Caco-2 (cell line): ENCODE measurements at regions not wholly inside any gene's neighbourhood (a gene's known extent, or its start where the extent isn't known, plus 50 kb on each side); places are given as distances from the start of the nearest gene placed in this dataset.

ENCODE experiments used
- BruUV-seq: library from RNA; stranded (reverse); fragments of 400-500 nt; replicated peaks from 2 replicates; lab custom pipeline; 2021; lab: Mats Ljungman, UMichigan
- CTCF ChIA-PET: fragments of 300-600 bp; sonication (Branson Sonifier 250); formaldehyde crosslinking; loops from one replicate; lab custom pipeline; 2022; ENCODE audit warnings: antibody characterized with exemption; lab: Charles Lee
- POLR2A ChIA-PET: fragments of 300-600 bp; sonication (Branson Sonifier 250); formaldehyde crosslinking; loops from one replicate; lab custom pipeline; 2022; ENCODE audit warnings: antibody characterized with exemption; lab: Charles Lee
- DNase-seq, 2 experiments: peaks; one replicate each; pipeline versions ENCODE4 v3.0.0 to v3.0.0-alpha.2; 2020 to 2022
- H3K27me3 ChIP-seq: replicated peaks from 2 replicates; pipeline ENCODE4 v1.6.0; 2011; ENCODE audit warnings: low read length; ENCODE audit not compliant: control insufficient read depth, insufficient read depth
- H3K36me3 ChIP-seq: 2 replicates; pipeline ENCODE4 v1.5.1; 2011; ENCODE audit warnings: low read length; ENCODE audit not compliant: control insufficient read depth, insufficient read depth
- H3K4me1 ChIP-seq: fragments of 250-450 bp; sonication (Bioruptor Pico); 2 replicates; pipeline ENCODE4 v1.5.1; 2020; ENCODE audit warnings: mild to moderate bottlenecking
- H3K4me3 ChIP-seq: 2 replicates; pipeline ENCODE4 v1.5.1; 2011; ENCODE audit warnings: low read depth, mild to moderate bottlenecking, control low read depth, low read length
- H3K9me3 ChIP-seq: fragments of 250-450 bp; sonication (Bioruptor Pico); 2 replicates; pipeline ENCODE4 v1.5.1; 2020; ENCODE audit warnings: mild to moderate bottlenecking, moderate library complexity
- H3K27ac Mint-ChIP-seq: one replicate; pipeline ENCODE4 v1.8.0; 2022; ENCODE audit warnings: mixed read lengths; ENCODE audit not compliant: unreplicated experiment
- H3K27me3 Mint-ChIP-seq: one replicate; pipeline ENCODE4 v1.8.0; 2022; ENCODE audit warnings: mixed read lengths; ENCODE audit not compliant: insufficient read depth, unreplicated experiment
- H3K36me3 Mint-ChIP-seq: one replicate; pipeline ENCODE4 v1.8.0; 2022; ENCODE audit warnings: mild to moderate bottlenecking, mixed read lengths; ENCODE audit not compliant: insufficient read depth, unreplicated experiment
- H3K4me1 Mint-ChIP-seq: one replicate; pipeline ENCODE4 v1.8.0; 2022; ENCODE audit warnings: low read depth, mixed read lengths; ENCODE audit not compliant: unreplicated experiment
- H3K4me3 Mint-ChIP-seq: one replicate; pipeline ENCODE4 v1.8.0; 2022; ENCODE audit warnings: mild to moderate bottlenecking, moderate library complexity, mixed read lengths; ENCODE audit not compliant: unreplicated experiment
- H3K9me3 Mint-ChIP-seq: one replicate; pipeline ENCODE4 v1.8.0; 2022; ENCODE audit warnings: mixed read lengths; ENCODE audit not compliant: unreplicated experiment
- CTCF ChIP-seq, 2 experiments: fragments of 200-600 bp in 1 of 2; IDR thresholded peaks; 1 replicate in 1 of 2; 2 replicates in 1 of 2; pipeline versions ENCODE4 v1.5.1 to v1.8.0; 2011 to 2022; ENCODE audit warnings: antibody characterized with exemption in 1 of 2, control low read depth in 1 of 2, inconsistent platforms in 1 of 2, low read depth in 1 of 2, low read length in 1 of 2, mild to moderate bottlenecking in 1 of 2, moderate library complexity in 1 of 2; ENCODE audit not compliant: insufficient read depth in 1 of 2, severe bottlenecking in 1 of 2, unreplicated experiment in 1 of 2
- intact Hi-C: fragments of 100-400 bp; cut with micrococcal nuclease; formaldehyde crosslinking; loops from one replicate; pipeline ENCODE4 v1.10.0; 2022; ENCODE audit not compliant: unreplicated experiment

DNA sequence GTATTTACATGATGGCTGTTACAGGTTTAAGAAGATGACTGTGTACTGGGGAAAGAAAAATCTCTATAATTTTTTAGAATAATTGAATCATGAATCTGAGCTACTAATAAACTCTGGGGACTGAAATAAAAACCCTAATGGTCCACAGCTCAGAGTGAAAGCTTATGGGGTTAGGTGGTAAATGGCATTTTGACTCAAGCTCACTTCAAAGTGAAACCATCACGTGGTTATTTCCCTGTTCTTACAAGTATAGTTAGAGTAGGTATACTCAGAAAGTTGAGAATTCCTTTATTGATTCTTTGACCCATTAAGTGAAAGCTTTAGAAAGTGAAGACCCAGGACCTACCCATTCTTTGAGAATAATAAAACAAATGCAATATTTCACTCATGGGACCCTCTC, 626.2 kb upstream of the SETBP1 start:
- no peak for TF ChIP-seq CTCF (IDR thresholded peaks at IDR 0.05; ENCODE audit: insufficient read depth in 1 of 2, low read depth in 1 of 2, low read length in 1 of 2, severe bottlenecking in 1 of 2, unreplicated experiment in 1 of 2)
- H3K27me3 Mint-ChIP-seq: no peaks in the 10 kb centered on the region

GRCh38 chr18:44060197-44060596, 620.5 kb upstream of the SETBP1 start:
- H3K4me1 ChIP-seq: no peaks in the 10 kb centered on the region
- H3K27ac Mint-ChIP-seq: no peak overlapping the region
- H3K4me3 Mint-ChIP-seq: no peak overlapping the region
- no peaks in the 10 kb centered on the region for H3K4me1 Mint-ChIP-seq
- ChIA-PET POLR2A (no interaction called here), CTCF (no interaction called here)
- H3K27me3 Mint-ChIP-seq: no peaks in the 10 kb centered on the region
- no TSS peak for BruUV-seq
- H3K4me3 ChIP-seq: no peak overlapping the region
- DNase-seq: no peak
- H3K9me3 Mint-ChIP-seq: no peaks in the 10 kb centered on the region
- no peaks in the 10 kb centered on the region for H3K27me3 ChIP-seq
- no peaks in the 10 kb centered on the region for H3K9me3 ChIP-seq
- H3K36me3 Mint-ChIP-seq: no peaks in the 10 kb centered on the region
- TF ChIP-seq CTCF (IDR thresholded peaks at IDR 0.05; ENCODE audit: insufficient read depth in 1 of 2, low read depth in 1 of 2, low read length in 1 of 2, severe bottlenecking in 1 of 2, unreplicated experiment in 1 of 2): no peak
- intact Hi-C loops: no loop called here
- H3K36me3 ChIP-seq: no peaks in the 10 kb centered on the region

More for the DNA sequence above, 626.2 kb upstream of the SETBP1 start:
- H3K27ac Mint-ChIP-seq: no peak overlapping the region
- intact Hi-C loops: no loop called here
- Histone ChIP-seq H3K9me3 (no peaks in the 10 kb centered on the region), H3K36me3 (no peaks in the 10 kb centered on the region), H3K4me3 (no peak overlapping the region), H3K4me1 (no peaks in the 10 kb centered on the region), H3K27me3 (no peaks in the 10 kb centered on the region)
- no peak for DNase-seq
- CTCF ChIA-PET: no interaction called here
- no TSS peak for BruUV-seq
- no peaks in the 10 kb centered on the region for H3K4me1 Mint-ChIP-seq
- no peak overlapping the region for H3K4me3 Mint-ChIP-seq
- H3K36me3 Mint-ChIP-seq: no peaks in the 10 kb centered on the region
- no peaks in the 10 kb centered on the region for H3K9me3 Mint-ChIP-seq
- POLR2A ChIA-PET: no interaction called here

- Histone ChIP-seq H3K27me3 (no peaks in the 10 kb centered on the region), H3K4me3 (no peak overlapping the region), H3K4me1 (no peaks in the 10 kb centered on the region), H3K9me3 (no peaks in the 10 kb centered on the region), H3K36me3 (no peaks in the 10 kb centered on the region)
- CTCF ChIA-PET: no interaction called here
- Mint-ChIP-seq H3K4me1 (no peaks in the 10 kb centered on the region), H3K4me3 (no peak overlapping the region), H3K27me3 (no peaks in the 10 kb centered on the region), H3K36me3 (no peaks in the 10 kb centered on the region), H3K9me3 (no peaks in the 10 kb centered on the region), H3K27ac (no peak overlapping the region)
- POLR2A ChIA-PET: no interaction called here
- TF ChIP-seq CTCF (IDR thresholded peaks at IDR 0.05; ENCODE audit: insufficient read depth in 1 of 2, low read depth in 1 of 2, low read length in 1 of 2, severe bottlenecking in 1 of 2, unreplicated experiment in 1 of 2): no peak
- no peak for DNase-seq
- intact Hi-C loops: no loop called here
- BruUV-seq: no TSS peak
These were observed 619.2 kb upstream of the SETBP1 start for GRCh38 chr18:44061438-44061837.
